Caco-2 (cell line): ENCODE measurements at regions not wholly inside any gene's neighbourhood (a gene's known extent, or its start where the extent isn't known, plus 50 kb on each side); places are given as distances from the start of the nearest gene placed in this dataset.

Source experiments
- BruUV-seq: library from RNA; stranded (reverse); fragments of 400-500 nt; replicated peaks from 2 replicates; lab custom pipeline; 2021; lab: Mats Ljungman, UMichigan
- CTCF ChIA-PET: fragments of 300-600 bp; sonication (Branson Sonifier 250); formaldehyde crosslinking; loops from one replicate; lab custom pipeline; 2022; ENCODE audit warnings: antibody characterized with exemption; lab: Charles Lee
- POLR2A ChIA-PET: fragments of 300-600 bp; sonication (Branson Sonifier 250); formaldehyde crosslinking; loops from one replicate; lab custom pipeline; 2022; ENCODE audit warnings: antibody characterized with exemption; lab: Charles Lee
- DNase-seq, 2 experiments: peaks; one replicate each; pipeline versions ENCODE4 v3.0.0 to v3.0.0-alpha.2; 2020 to 2022
- H3K27me3 ChIP-seq: replicated peaks from 2 replicates; pipeline ENCODE4 v1.6.0; 2011; ENCODE audit warnings: low read length; ENCODE audit not compliant: control insufficient read depth, insufficient read depth
- H3K36me3 ChIP-seq: 2 replicates; pipeline ENCODE4 v1.5.1; 2011; ENCODE audit warnings: low read length; ENCODE audit not compliant: control insufficient read depth, insufficient read depth
- H3K4me1 ChIP-seq: fragments of 250-450 bp; sonication (Bioruptor Pico); 2 replicates; pipeline ENCODE4 v1.5.1; 2020; ENCODE audit warnings: mild to moderate bottlenecking
- H3K4me3 ChIP-seq: 2 replicates; pipeline ENCODE4 v1.5.1; 2011; ENCODE audit warnings: low read depth, mild to moderate bottlenecking, control low read depth, low read length
- H3K9me3 ChIP-seq: fragments of 250-450 bp; sonication (Bioruptor Pico); 2 replicates; pipeline ENCODE4 v1.5.1; 2020; ENCODE audit warnings: mild to moderate bottlenecking, moderate library complexity
- H3K27ac Mint-ChIP-seq: one replicate; pipeline ENCODE4 v1.8.0; 2022; ENCODE audit warnings: mixed read lengths; ENCODE audit not compliant: unreplicated experiment
- H3K27me3 Mint-ChIP-seq: one replicate; pipeline ENCODE4 v1.8.0; 2022; ENCODE audit warnings: mixed read lengths; ENCODE audit not compliant: insufficient read depth, unreplicated experiment
- H3K36me3 Mint-ChIP-seq: one replicate; pipeline ENCODE4 v1.8.0; 2022; ENCODE audit warnings: mild to moderate bottlenecking, mixed read lengths; ENCODE audit not compliant: insufficient read depth, unreplicated experiment
- H3K4me1 Mint-ChIP-seq: one replicate; pipeline ENCODE4 v1.8.0; 2022; ENCODE audit warnings: low read depth, mixed read lengths; ENCODE audit not compliant: unreplicated experiment
- H3K4me3 Mint-ChIP-seq: one replicate; pipeline ENCODE4 v1.8.0; 2022; ENCODE audit warnings: mild to moderate bottlenecking, moderate library complexity, mixed read lengths; ENCODE audit not compliant: unreplicated experiment
- H3K9me3 Mint-ChIP-seq: one replicate; pipeline ENCODE4 v1.8.0; 2022; ENCODE audit warnings: mixed read lengths; ENCODE audit not compliant: unreplicated experiment
- intact Hi-C: fragments of 100-400 bp; cut with micrococcal nuclease; formaldehyde crosslinking; loops from one replicate; pipeline ENCODE4 v1.10.0; 2022; ENCODE audit not compliant: unreplicated experiment
- TF ChIP-seq, protein P1 (sequence below), 2 experiments: fragments of 200-600 bp in 1 of 2; IDR thresholded peaks; 1 replicate in 1 of 2; 2 replicates in 1 of 2; pipeline versions ENCODE4 v1.5.1 to v1.8.0; 2011 to 2022; ENCODE audit warnings: antibody characterized with exemption in 1 of 2, control low read depth in 1 of 2, inconsistent platforms in 1 of 2, low read depth in 1 of 2, low read length in 1 of 2, mild to moderate bottlenecking in 1 of 2, moderate library complexity in 1 of 2; ENCODE audit not compliant: insufficient read depth in 1 of 2, severe bottlenecking in 1 of 2, unreplicated experiment in 1 of 2

- Mint-ChIP-seq H3K36me3 (no peaks in the 10 kb centered on the region), H3K27ac (no peak overlapping the region), H3K4me1 (no peaks in the 10 kb centered on the region), H3K4me3 (no peak overlapping the region), H3K27me3 (no peaks in the 10 kb centered on the region), H3K9me3 (no peaks in the 10 kb centered on the region)
- ChIA-PET POLR2A (no interaction called here), CTCF (no interaction called here)
- Histone ChIP-seq H3K4me1 (no peaks in the 10 kb centered on the region), H3K4me3 (no peak overlapping the region), H3K36me3 (no peaks in the 10 kb centered on the region), H3K9me3 (no peaks in the 10 kb centered on the region), H3K27me3 (no peaks in the 10 kb centered on the region)
- no peak for DNase-seq
- TF ChIP-seq, protein P1, sequence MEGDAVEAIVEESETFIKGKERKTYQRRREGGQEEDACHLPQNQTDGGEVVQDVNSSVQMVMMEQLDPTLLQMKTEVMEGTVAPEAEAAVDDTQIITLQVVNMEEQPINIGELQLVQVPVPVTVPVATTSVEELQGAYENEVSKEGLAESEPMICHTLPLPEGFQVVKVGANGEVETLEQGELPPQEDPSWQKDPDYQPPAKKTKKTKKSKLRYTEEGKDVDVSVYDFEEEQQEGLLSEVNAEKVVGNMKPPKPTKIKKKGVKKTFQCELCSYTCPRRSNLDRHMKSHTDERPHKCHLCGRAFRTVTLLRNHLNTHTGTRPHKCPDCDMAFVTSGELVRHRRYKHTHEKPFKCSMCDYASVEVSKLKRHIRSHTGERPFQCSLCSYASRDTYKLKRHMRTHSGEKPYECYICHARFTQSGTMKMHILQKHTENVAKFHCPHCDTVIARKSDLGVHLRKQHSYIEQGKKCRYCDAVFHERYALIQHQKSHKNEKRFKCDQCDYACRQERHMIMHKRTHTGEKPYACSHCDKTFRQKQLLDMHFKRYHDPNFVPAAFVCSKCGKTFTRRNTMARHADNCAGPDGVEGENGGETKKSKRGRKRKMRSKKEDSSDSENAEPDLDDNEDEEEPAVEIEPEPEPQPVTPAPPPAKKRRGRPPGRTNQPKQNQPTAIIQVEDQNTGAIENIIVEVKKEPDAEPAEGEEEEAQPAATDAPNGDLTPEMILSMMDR (IDR thresholded peaks at IDR 0.05; ENCODE audit: insufficient read depth in 1 of 2, low read depth in 1 of 2, low read length in 1 of 2, severe bottlenecking in 1 of 2, unreplicated experiment in 1 of 2) = no peak
- no TSS peak for BruUV-seq
- intact Hi-C loops = no loop called here
These were observed 344.1 kb downstream of the SH2D1A start for GRCh38 chrX:124690495-124690894.

GRCh38 chrX:124699876-124700275 is 353.5 kb downstream of the SH2D1A start:
- Histone ChIP-seq H3K9me3 (no peaks in the 10 kb centered on the region), H3K27me3 (no peaks in the 10 kb centered on the region), H3K4me1 (no peaks in the 10 kb centered on the region), H3K4me3 (no peak overlapping the region), H3K36me3 (no peaks in the 10 kb centered on the region)
- no peaks in the 10 kb centered on the region for H3K9me3 Mint-ChIP-seq
- intact Hi-C loops = no loop called here
- no peak for DNase-seq
- no peak overlapping the region for H3K27ac Mint-ChIP-seq
- no peaks in the 10 kb centered on the region for H3K4me1 Mint-ChIP-seq
- no TSS peak for BruUV-seq
- H3K27me3 Mint-ChIP-seq = no peaks in the 10 kb centered on the region
- POLR2A ChIA-PET = no interaction called here
- H3K36me3 Mint-ChIP-seq = no peaks in the 10 kb centered on the region
- CTCF ChIA-PET = no interaction called here
- no peak overlapping the region for H3K4me3 Mint-ChIP-seq
- TF ChIP-seq, protein P1 (IDR thresholded peaks at IDR 0.05; ENCODE audit: insufficient read depth in 1 of 2, low read depth in 1 of 2, low read length in 1 of 2, severe bottlenecking in 1 of 2, unreplicated experiment in 1 of 2) = no peak

DNA sequence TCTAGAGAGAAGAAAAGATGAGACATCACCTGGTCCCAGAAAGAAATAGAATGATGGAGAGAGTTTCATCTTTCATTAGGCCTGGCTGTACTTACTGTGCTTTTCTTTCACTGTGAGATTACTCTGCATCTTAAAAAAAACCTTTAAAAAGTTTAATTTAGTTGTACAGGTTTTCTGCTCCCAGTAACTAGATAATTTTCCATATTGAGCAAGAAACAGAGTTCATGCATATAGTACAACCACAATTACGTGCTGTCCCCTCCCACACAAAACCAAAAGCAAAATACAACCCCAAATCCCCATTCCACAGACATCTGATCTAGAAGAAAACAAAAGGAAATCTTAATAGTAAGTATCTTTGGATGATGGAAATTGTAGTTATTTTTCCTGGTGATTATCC is 371.2 kb downstream of the SH2D1A start:
- Mint-ChIP-seq H3K4me3 (no peak overlapping the region), H3K27me3 (no peaks in the 10 kb centered on the region), H3K27ac (no peak overlapping the region), H3K36me3 (no peaks in the 10 kb centered on the region), H3K4me1 (no peaks in the 10 kb centered on the region), H3K9me3 (no peaks in the 10 kb centered on the region)
- POLR2A ChIA-PET = no interaction called here
- BruUV-seq = no TSS peak
- Histone ChIP-seq H3K4me3 (no peak overlapping the region), H3K4me1 (no peaks in the 10 kb centered on the region; the same call in 1 of the 2 replicates), H3K27me3 (no peaks in the 10 kb centered on the region), H3K36me3 (no peaks in the 10 kb centered on the region), H3K9me3 (no peaks in the 10 kb centered on the region)
- intact Hi-C loops = no loop called here
- DNase-seq = no peak
- CTCF ChIA-PET = no interaction called here
- TF ChIP-seq, protein P1 (IDR thresholded peaks at IDR 0.05; ENCODE audit: insufficient read depth in 1 of 2, low read depth in 1 of 2, low read length in 1 of 2, severe bottlenecking in 1 of 2, unreplicated experiment in 1 of 2) = no peak
